ENCODE measurements at regions not wholly inside any gene's neighbourhood (a gene's known extent, or its start where the extent isn't known, plus 50 kb on each side); places are given as distances from the start of the nearest gene placed in this dataset.

DNA sequence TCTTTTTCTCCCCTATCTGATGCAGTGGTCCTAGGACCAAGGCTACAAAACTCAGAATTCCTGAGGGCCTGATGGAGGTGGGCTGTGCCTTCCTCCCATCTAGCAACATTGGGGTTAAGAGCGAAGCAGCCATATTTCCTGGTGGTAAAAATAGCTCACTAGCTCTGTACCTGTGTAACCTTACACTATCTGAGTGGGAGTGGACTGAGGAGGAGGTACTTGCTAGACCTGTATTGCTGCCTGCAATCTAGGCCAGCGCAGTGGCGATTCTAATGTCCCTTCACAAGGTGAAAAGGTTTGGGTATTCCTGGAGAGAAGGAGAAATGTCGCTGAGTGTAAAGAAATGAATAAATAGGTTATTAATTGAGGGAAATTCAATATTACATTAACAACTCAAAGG, 80.2 kb upstream of the LIFR start:
- Histone ChIP-seq H3K18ac (ENCODE audit: insufficient read length, low read depth, low read length) (no peak overlapping the region), H3K4ac (ENCODE audit: low read depth, low read length) (no peak overlapping the region), H4K20me1 (ENCODE audit: control insufficient read depth, insufficient read depth, insufficient read length) (no peaks in the 10 kb centered on the region), H4K5ac (ENCODE audit: insufficient read length, low read depth, low read length) (no peak overlapping the region), H3K27ac (ENCODE audit: insufficient read length, low read depth, low read length) (no peak overlapping the region), H3K79me2 (ENCODE audit: insufficient read depth, low read length) (no peaks in the 10 kb centered on the region), H3K14ac (ENCODE audit: insufficient read depth, low read length) (no peak overlapping the region), H2BK20ac (ENCODE audit: low read depth, low read length, poor library complexity, severe bottlenecking) (no peak overlapping the region), H3K56ac (ENCODE audit: insufficient read length, low read depth, low read length) (no peak overlapping the region), H2BK120ac (ENCODE audit: low read depth, low read length, poor library complexity, severe bottlenecking) (no peak overlapping the region), H3T11ph (ENCODE audit: low read length) (no peak overlapping the region), H3K9me3 (ENCODE audit: control insufficient read depth, low read depth, low read length) (peaks cover 10% of the 10 kb centered on the region), H4K91ac (ENCODE audit: insufficient read length, low read depth, low read length) (no peak overlapping the region), H3K27me3 (ENCODE audit: insufficient read depth, low read length) (no peaks in the 10 kb centered on the region), H2BK5ac (ENCODE audit: insufficient read length, low read length) (no peak overlapping the region), H2AK5ac (ENCODE audit: insufficient read length, low read length) (no peak overlapping the region), H3K23ac (ENCODE audit: insufficient read length, low read depth, low read length) (no peak overlapping the region), H4K8ac (replicated peaks; ENCODE audit: insufficient read length, low read depth, low read length) (no peak overlapping the region), H2BK12ac (ENCODE audit: insufficient read length, low read depth, low read length) (no peak overlapping the region), H3K23me2 (ENCODE audit: insufficient read length, low read depth, low read length, poor library complexity, severe bottlenecking) (no peaks in the 10 kb centered on the region), H3K79me1 (ENCODE audit: insufficient read depth, low read depth, low read length, poor library complexity, severe bottlenecking) (no peaks in the 10 kb centered on the region), H3K4me1 (ENCODE audit: insufficient read depth, low read length) (no peaks in the 10 kb centered on the region), H2BK15ac (ENCODE audit: low read depth, low read length) (no peak overlapping the region), H2AFZ (ENCODE audit: low read length) (no peak overlapping the region), H3K4me2 (ENCODE audit: insufficient read depth, insufficient read length, low read length) (no peak overlapping the region), H3K9ac (ENCODE audit: extremely low read depth, insufficient read length, low read length) (no peak overlapping the region)
- H3K27me3 Mint-ChIP-seq (ENCODE audit: low read depth): peaks cover 6% of the 10 kb centered on the region
- peaks cover 4 to 15% (median 14%) of the 10 kb centered on the region in 3 experiments for H3K36me3 Mint-ChIP-seq (ENCODE audit: insufficient read depth in 1 of 3, low read depth in 3 of 3)
- H3K4me1 Mint-ChIP-seq: no peaks in the 10 kb centered on the region
- no CpG with 5 or more reads among the region's 4 CpGs for WGBS (ENCODE audit: extremely low coverage, insufficient read length, low lambda C conversion rate)
- no peak overlapping the region for H3K27ac Mint-ChIP-seq
- no peak for TF ChIP-seq CTCF (conservative IDR thresholded peaks at IDR 0.05)
- no peak overlapping the region for H3K4me3 Mint-ChIP-seq
- peaks cover 14 to 15% of the 10 kb centered on the region in 2 experiments for H3K9me3 Mint-ChIP-seq
- no peak for DNase-seq

Measured in H9 (cell line).